HUES6 (cell line): ENCODE measurements at regions not wholly inside any gene's neighbourhood (a gene's known extent, or its start where the extent isn't known, plus 50 kb on each side); places are given as distances from the start of the nearest gene placed in this dataset.
"Not testable (repeated sequence)": the region's sequence is repeated elsewhere in the genome, so short reads cannot be mapped to it uniquely, and the experiment has no call there.

ENCODE experiments used
- H3K27ac ChIP-seq: 2 replicates; pipeline ENCODE4 v1.7.0; 2013; ENCODE audit warnings: low read depth, mild to moderate bottlenecking, low read length, inconsistent platforms
- H3K27me3 ChIP-seq: 2 replicates; pipeline ENCODE4 v1.6.1; 2013; ENCODE audit warnings: low read length; ENCODE audit not compliant: control insufficient read depth, insufficient read depth
- H3K36me3 ChIP-seq: 2 replicates; pipeline ENCODE4 v1.6.1; 2013; ENCODE audit warnings: low read length; ENCODE audit not compliant: control insufficient read depth, insufficient read depth
- H3K4me1 ChIP-seq: 2 replicates; pipeline ENCODE4 v1.6.1; 2013; ENCODE audit warnings: low read length; ENCODE audit not compliant: control insufficient read depth, insufficient read depth
- H3K4me3 ChIP-seq: 2 replicates; pipeline ENCODE4 v1.5.1; 2013; ENCODE audit warnings: low read depth, low read length
- H3K9ac ChIP-seq: one replicate; pipeline ENCODE4 v1.6.1; 2013; ENCODE audit warnings: mild to moderate bottlenecking, low read length
- H3K9me3 ChIP-seq: 2 replicates; pipeline ENCODE4 v1.6.1; 2013; ENCODE audit warnings: low read depth, low read length; ENCODE audit not compliant: control insufficient read depth, insufficient read depth

DNA sequence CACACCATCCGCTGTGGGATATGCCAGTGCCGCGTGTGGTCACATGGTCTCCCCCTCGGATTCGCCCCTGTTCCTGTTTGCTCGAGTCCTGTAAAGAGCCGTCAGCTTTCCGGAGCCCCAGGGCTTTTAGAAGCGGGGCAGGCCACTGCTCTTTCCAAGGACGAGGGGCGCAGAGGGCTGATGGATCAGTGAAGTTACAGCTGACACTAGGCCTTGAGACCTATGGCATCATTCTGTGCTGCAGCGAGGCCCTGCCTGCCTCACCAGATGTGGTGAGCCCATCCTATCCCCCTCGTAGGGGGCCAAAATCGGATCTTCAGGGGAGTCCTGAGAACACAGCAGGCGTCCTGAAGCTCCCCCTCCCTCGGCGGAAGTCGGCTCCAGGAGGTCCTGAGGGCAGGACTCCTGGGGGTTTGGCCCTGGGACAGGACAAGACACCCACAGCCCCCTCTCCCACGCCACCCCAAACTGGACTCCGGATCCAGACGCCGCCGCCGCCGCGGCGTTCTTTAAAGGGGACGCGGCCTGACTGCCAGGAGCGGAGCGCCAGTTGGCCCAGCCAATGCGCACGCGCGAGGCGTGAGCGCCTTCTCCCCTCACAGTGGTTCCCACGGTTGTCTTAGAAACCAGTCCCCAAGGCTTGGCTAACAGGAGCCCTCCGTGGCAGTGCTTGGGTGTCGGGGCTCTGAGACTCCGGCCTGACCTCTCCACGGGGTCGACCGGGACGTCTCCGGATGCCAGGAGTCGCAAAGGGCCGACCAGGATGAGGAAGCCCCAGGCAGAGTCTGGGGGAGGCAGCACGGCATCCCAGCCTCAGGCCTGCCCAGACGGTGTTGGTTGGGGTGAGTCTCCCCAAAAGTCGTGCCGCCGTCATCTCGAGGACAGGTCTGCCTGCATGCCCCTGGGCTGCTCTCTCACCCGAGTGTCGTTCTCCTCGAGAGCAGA is 371.7 kb downstream of the ZNF716 start:
- Histone ChIP-seq H3K9me3 (peaks cover 81% of the 10 kb centered on the region), H3K27ac (no peak overlapping the region), H3K4me3 (no peak overlapping the region), H3K9ac (no peak overlapping the region), H3K4me1 (no peaks in the 10 kb centered on the region), H3K36me3 (no peaks in the 10 kb centered on the region), H3K27me3 (no peaks in the 10 kb centered on the region)

DNA sequence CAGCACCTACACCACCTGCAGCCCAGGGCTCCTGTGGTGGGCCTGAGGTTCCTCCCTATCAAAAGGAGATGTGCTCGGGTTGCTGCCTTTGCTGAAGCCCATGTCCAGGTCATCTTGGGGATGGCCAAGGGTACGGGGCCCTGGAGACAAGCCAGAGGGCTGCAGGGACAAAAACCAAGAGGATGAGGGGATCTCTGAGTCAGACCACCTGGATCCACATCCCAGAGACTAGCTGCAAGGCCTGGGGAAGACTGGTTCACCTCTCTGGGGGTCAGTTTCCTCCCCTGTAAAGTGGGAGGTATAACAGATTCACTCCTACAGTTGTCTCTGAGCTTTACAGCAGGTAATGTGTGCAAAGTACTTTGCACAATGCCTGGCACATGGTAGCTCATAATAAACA is 376.6 kb downstream of the ZNF716 start:
- H3K36me3 ChIP-seq, H3K4me3 ChIP-seq, H3K4me1 ChIP-seq, H3K9ac ChIP-seq, H3K27me3 ChIP-seq, H3K27ac ChIP-seq: not testable (repeated sequence)
- peaks cover 43% of the 10 kb centered on the region for H3K9me3 ChIP-seq

DNA sequence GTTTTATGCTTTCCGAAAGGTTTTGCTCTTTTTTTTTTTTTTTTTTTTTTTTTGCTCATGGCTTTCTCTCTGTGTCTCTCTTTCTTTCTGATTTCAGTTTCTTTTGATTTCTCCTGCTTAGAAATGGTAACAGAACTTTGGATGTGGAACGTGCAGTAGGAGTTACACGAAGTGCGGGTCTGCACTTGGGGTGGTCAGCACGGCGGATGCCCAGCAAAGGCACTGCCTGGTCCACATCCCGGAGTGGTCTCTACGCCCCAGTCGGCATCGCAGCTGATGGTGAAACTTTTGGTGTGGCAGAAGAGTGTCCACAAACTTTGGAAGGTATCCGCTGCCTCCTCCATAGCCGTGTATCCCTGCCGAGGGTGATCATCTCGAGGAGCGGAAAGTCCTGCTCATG is 385.2 kb downstream of the ZNF716 start:
- H3K9ac ChIP-seq, H3K27me3 ChIP-seq, H3K36me3 ChIP-seq, H3K4me1 ChIP-seq, H3K27ac ChIP-seq, H3K9me3 ChIP-seq, H3K4me3 ChIP-seq: not testable (repeated sequence)

- H3K9ac ChIP-seq, H3K27ac ChIP-seq, H3K36me3 ChIP-seq, H3K4me1 ChIP-seq, H3K9me3 ChIP-seq, H3K4me3 ChIP-seq, H3K27me3 ChIP-seq: not testable (repeated sequence)
These were observed 389.2 kb downstream of the ZNF716 start for GRCh38 chr7:57839152-57839551.

DNA sequence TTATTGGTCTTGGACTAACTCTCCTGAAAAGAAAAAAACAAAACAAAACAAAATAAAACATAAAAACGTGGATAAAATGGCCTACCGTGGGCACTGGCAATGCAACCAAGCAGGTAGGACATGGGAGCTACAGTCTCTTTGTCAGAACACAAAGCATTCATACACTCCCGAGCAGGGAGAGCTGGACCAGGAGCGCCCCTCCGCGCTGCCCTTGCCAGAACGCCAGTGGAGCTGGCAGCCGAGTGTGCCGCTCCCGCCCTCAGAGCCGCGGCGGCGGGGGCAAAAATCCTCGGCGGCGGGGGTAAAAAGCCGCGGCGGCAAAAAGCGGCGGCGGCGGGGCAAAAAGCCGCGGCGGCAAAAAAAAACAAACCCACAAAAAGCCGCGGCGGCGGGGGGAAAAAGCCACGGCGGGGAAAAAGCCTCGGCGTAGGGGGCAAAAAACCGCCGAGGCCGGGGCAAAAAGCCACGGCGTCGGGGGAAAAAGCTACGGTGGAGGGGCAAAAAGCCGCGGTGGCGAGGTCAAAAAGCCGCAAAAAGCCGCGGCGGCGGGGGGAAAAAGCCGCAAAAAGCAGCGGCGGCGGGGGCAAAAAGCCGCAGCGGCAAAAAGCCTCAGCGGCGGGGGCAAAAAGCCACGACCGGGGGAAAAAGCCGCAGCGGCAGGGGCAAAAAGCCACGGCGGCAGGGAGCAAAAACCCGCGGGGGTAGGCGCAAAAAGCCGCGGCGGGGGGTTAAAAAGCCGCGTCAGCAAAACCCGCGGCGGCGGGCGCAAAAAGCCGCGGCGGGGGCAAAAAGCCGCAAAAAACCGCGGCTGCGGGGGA is 418.1 kb downstream of the ZNF716 start:
- no peaks in the 10 kb centered on the region for H3K4me1 ChIP-seq
- no peak overlapping the region for H3K27ac ChIP-seq
- H3K9ac ChIP-seq, result no peak overlapping the region
- H3K36me3 ChIP-seq, result no peaks in the 10 kb centered on the region
- no peaks in the 10 kb centered on the region for H3K27me3 ChIP-seq
- peaks cover 11% of the 10 kb centered on the region; the same call in 1 of the 2 replicates for H3K9me3 ChIP-seq
- H3K4me3 ChIP-seq, result no peak overlapping the region

DNA sequence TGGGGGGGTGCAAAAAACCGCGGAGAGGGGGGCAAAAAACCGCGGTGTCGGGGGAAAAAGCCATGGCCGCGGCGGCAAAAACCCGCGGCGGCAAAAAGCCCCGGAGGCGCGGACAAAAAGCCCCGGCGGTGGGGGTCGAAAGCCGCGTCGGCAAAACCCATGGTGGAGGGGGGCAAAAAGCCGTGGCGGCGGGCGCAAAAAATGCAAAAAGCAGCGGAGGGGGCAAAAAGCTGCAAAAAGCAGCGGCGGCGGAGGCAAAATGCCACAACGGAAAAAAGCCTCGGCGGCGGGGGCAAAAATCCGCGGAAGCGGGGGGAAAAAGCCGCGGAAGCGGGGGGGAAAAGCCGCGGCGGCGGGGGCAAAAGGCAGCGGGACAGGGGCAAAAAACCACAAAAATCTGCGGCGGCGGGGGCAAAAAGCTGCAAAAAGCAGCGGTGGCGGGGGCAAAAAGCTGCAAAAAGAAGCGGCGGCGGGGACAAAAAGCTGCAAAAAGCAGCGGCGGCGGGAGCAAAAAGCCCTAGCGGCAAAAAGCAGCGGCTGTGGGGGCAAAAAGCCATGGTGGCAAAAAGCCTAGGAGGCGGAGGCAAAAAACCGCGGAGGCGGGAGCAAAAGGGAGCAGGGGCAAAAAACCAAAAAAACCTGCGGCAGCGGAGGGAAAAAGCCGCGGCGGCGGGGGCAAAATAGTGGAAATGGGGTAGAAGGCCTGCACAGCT is 418.9 kb downstream of the ZNF716 start:
- Histone ChIP-seq H3K27me3 (no peaks in the 10 kb centered on the region), H3K9ac (no peak overlapping the region), H3K9me3 (peaks cover 11% of the 10 kb centered on the region; the same call in 1 of the 2 replicates), H3K36me3 (no peaks in the 10 kb centered on the region), H3K4me1 (no peaks in the 10 kb centered on the region), H3K4me3 (no peak overlapping the region), H3K27ac (no peak overlapping the region)
